Kidney epithelial cell (primary cell): ENCODE measurements at regions not wholly inside any gene's neighbourhood (a gene's known extent, or its start where the extent isn't known, plus 50 kb on each side); places are given as distances from the start of the nearest gene placed in this dataset.
"Not testable (repeated sequence)": the region's sequence is repeated elsewhere in the genome, so short reads cannot be mapped to it uniquely, and the experiment has no call there.

Source experiments
- DNase-seq: peaks from one replicate; pipeline ENCODE4 v3.0.0-alpha.2; 2010; ENCODE audit warnings: low read depth
- H3K27me3 ChIP-seq: 2 replicates; pipeline ENCODE4 v1.6.0; 2011; ENCODE audit warnings: low read length; ENCODE audit not compliant: control insufficient read depth, insufficient read depth
- H3K36me3 ChIP-seq: 2 replicates; pipeline ENCODE4 v1.5.1; 2011; ENCODE audit warnings: low read length; ENCODE audit not compliant: control insufficient read depth, insufficient read depth
- H3K4me3 ChIP-seq: 2 replicates; pipeline ENCODE4 v1.5.1; 2011; ENCODE audit warnings: low read depth, mild to moderate bottlenecking, control low read depth, low read length
- TF ChIP-seq, protein P1 (sequence below): IDR thresholded peaks from 2 replicates; pipeline ENCODE4 v1.5.1; 2011; ENCODE audit warnings: mild to moderate bottlenecking, moderate library complexity, low read length, control low read depth, inconsistent platforms; ENCODE audit not compliant: insufficient read depth, poor library complexity, severe bottlenecking

DNA sequence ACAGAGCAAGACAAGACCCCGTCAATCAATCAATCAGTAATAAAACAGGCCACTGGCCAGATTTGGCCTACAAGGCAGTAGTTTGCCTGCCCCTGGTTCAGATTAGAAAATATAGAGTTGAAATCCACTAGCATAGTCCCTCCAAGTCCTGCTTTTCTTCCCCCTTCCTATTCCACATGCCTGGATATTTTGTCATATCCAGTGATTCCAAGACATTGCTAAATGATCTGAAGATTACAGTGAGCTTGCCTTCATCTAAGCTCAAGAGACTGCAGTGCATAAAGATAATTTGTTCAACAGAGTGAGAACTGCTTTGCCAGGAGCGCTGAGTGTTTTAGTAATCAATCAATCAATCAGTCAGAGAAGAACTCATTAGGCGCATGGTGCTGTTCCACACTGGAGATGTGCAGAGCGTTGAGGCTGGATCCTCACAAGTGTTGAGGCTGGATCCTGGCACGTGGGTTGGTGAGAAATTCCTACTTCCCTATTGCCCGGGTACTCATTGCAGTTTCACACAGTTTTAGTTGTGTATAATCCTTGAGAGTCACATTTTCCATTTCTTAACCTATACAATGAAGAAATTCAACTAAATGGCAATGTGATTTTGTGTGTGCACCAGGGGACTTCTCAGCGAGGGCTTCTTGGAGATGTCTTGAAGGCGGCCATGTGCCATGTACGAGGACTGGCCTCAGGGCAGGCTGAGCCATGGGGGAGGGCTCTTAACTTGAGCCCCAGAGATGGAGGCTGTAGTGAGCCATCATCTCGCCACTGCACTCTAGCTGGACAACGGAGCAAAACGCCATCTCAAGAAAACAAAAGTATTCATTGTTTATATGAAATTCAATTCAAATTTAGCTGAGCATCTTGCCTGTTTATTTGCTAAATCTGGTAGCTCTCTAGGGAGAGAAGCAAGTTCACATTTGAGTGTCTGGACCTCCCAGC, 76.3 kb downstream of the TOMM20 start:
- TF ChIP-seq, protein P1, sequence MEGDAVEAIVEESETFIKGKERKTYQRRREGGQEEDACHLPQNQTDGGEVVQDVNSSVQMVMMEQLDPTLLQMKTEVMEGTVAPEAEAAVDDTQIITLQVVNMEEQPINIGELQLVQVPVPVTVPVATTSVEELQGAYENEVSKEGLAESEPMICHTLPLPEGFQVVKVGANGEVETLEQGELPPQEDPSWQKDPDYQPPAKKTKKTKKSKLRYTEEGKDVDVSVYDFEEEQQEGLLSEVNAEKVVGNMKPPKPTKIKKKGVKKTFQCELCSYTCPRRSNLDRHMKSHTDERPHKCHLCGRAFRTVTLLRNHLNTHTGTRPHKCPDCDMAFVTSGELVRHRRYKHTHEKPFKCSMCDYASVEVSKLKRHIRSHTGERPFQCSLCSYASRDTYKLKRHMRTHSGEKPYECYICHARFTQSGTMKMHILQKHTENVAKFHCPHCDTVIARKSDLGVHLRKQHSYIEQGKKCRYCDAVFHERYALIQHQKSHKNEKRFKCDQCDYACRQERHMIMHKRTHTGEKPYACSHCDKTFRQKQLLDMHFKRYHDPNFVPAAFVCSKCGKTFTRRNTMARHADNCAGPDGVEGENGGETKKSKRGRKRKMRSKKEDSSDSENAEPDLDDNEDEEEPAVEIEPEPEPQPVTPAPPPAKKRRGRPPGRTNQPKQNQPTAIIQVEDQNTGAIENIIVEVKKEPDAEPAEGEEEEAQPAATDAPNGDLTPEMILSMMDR: no peak
- Histone ChIP-seq H3K36me3 (no peaks in the 10 kb centered on the region), H3K4me3 (no peak overlapping the region), H3K27me3 (no peaks in the 10 kb centered on the region)
- DNase-seq: no peak

DNA sequence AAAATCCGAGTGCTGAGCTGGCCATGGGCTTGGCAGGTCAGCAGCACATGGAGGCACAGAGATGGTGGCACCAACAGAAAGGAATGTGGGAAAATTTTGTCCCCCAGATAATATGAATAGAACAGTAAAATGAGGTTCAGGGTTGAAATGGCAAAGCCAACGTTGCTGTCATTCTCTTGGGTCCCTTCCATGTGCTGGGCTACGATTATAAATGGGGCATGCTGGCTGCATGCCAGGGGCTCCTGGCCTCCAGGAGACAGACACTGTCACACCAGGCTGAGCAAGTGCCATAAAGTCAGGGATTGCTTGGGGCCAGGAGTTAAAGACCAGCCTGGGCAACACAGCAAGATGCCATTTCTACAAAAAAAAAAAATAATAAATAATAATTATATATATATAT, 77.1 kb downstream of the TOMM20 start:
- Histone ChIP-seq H3K4me3 (no peak overlapping the region), H3K27me3 (no peaks in the 10 kb centered on the region), H3K36me3 (no peaks in the 10 kb centered on the region)
- DNase-seq: no peak
- TF ChIP-seq, protein P1: no peak

DNA sequence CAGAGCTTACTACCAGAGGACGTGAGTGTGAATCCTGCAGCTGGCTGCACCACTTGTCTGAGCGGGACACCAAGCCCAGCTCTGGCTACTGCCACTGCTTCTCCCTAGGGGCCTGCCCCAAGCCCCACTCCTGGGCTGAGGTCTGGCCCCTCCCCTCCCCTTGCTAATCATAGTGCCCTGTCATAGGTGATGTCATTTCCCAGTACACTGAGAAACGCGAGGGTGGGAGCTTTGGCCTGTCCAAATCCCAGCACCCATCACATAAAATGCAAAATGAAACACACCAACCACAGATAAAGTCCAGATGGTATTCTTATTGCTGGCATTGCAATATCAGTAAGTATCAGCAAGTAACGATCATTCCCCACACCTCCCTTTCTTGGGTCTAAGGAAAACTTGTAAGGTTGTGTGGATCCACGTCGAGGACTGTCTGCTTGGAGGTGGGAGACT, 77.7 kb downstream of the TOMM20 start:
- TF ChIP-seq, protein P1: no peak
- Histone ChIP-seq H3K27me3 (no peaks in the 10 kb centered on the region), H3K4me3 (no peak overlapping the region), H3K36me3 (no peaks in the 10 kb centered on the region)
- no peak for DNase-seq

GRCh38 chr1:235049716-235050378, 78.8 kb downstream of the TOMM20 start:
- H3K4me3 ChIP-seq, H3K27me3 ChIP-seq, H3K36me3 ChIP-seq, DNase-seq: not testable (repeated sequence)

- no peaks in the 10 kb centered on the region for H3K36me3 ChIP-seq
- H3K27me3 ChIP-seq: no peaks in the 10 kb centered on the region
- TF ChIP-seq, protein P1: no peak
- no peak overlapping the region for H3K4me3 ChIP-seq
- DNase-seq: no peak
Observed at GRCh38 chr1:235049217-235049616, 79.4 kb downstream of the TOMM20 start.

DNA sequence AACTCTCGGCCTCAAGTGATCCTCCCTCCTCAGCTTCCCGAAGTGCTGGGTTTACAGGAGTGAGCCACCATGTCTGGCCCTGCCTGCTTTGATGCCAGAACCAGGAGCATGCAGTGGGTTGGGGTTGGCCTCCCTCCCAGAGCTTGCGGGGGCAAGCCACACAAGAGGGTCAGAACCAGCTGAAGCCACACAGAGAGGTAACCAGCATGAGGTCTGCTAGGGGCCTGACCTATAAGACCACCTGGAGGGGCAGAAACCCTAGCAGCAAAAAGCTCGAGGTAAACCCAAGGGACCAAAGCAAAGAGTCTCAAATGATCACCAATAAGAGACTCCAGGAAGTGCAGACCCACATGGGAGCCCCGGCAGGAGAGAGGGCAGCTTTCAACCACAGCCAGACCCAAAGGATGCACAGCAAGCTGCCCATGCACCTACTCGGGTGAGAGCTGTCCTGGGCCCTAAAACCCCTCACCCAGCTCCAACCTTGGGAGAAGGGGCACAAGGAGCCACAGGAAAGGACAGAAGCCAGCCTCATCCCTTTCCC, 81.2 kb downstream of the TOMM20 start:
- Histone ChIP-seq H3K27me3 (no peaks in the 10 kb centered on the region), H3K4me3 (no peak overlapping the region), H3K36me3 (no peaks in the 10 kb centered on the region)
- no peak for DNase-seq
- TF ChIP-seq, protein P1: no peak
